ENCODE measurements at regions not wholly inside any gene's neighbourhood (a gene's known extent, or its start where the extent isn't known, plus 50 kb on each side); places are given as distances from the start of the nearest gene placed in this dataset.

DNA sequence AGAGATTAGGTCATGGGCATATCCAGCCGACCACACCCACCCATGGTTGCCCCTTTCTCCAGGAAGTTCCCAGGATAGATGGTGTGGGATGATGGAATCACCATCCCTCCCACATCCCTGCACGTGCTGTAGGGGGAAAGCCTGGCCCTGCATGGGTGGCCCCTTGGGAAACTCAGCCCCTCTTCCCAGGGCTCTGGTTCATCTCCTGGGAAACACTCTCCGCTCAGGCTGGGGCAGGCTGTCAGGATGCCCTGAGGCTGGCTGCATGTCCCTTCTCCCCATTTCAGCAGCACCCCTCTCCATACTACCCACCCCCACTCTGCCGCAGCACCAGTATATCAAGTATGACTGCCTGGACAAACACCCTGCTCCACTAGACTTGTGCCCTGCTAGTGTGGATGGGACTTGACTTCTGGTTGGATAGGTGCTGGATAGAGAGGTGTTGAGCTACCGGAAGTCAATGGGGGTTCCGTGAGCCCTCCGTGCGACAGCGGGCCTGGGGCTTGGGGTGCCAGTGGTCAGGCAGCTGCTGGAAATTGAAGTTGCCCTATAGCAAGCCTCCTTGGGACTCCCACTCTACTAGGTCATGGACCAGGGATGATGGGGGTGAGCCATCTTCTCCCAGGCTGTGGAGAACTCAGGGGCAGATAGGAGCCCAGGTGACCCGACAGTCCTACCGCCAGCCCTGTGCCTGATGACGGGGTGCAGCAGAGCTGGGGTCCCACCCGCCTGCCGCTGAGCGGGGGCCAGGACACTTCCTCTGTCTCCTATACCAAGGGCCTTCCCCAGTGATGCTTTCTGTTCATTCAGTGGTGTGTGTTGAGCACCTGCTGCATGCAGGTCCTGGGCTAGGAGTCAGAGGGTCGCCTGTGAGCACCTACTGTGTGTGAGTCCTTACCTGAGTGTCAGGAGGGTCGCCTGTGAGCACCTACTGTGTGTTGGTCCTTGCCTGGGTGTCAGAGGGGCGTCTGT, 69.4 kb upstream of the COL5A1 start:
- TF ChIP-seq POLR2A (IDR thresholded peaks at IDR 0.05) (no peak), EP300 (IDR thresholded peaks at IDR 0.05) (no peak), POLR2AphosphoS5 (IDR thresholded peaks at IDR 0.05) (no peak)
- TF ChIP-seq, protein P1, sequence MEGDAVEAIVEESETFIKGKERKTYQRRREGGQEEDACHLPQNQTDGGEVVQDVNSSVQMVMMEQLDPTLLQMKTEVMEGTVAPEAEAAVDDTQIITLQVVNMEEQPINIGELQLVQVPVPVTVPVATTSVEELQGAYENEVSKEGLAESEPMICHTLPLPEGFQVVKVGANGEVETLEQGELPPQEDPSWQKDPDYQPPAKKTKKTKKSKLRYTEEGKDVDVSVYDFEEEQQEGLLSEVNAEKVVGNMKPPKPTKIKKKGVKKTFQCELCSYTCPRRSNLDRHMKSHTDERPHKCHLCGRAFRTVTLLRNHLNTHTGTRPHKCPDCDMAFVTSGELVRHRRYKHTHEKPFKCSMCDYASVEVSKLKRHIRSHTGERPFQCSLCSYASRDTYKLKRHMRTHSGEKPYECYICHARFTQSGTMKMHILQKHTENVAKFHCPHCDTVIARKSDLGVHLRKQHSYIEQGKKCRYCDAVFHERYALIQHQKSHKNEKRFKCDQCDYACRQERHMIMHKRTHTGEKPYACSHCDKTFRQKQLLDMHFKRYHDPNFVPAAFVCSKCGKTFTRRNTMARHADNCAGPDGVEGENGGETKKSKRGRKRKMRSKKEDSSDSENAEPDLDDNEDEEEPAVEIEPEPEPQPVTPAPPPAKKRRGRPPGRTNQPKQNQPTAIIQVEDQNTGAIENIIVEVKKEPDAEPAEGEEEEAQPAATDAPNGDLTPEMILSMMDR (IDR thresholded peaks at IDR 0.05): no peak
